ENCODE measurements at regions not wholly inside any gene's neighbourhood (a gene's known extent, or its start where the extent isn't known, plus 50 kb on each side); places are given as distances from the start of the nearest gene placed in this dataset.

GRCh38 chr2:240298803-240299709 lies 136.4 kb upstream of the GPC1 start:
- peaks cover 59% of the 10 kb centered on the region for H3K4me1 ChIP-seq (ENCODE audit: control insufficient read depth, insufficient read depth, low read length)
- no peak overlapping the region for H3K27ac ChIP-seq (ENCODE audit: low read length)
- H3K4me3 ChIP-seq (ENCODE audit: low read length): no peak overlapping the region
- WGBS (ENCODE audit: insufficient coverage): 80% methylated on average over 16 of the region's 18 CpGs
- peaks cover 2% of the 10 kb centered on the region for H3K27me3 ChIP-seq (ENCODE audit: control insufficient read depth, insufficient read depth, low read length)
- no peaks in the 10 kb centered on the region for H3K36me3 ChIP-seq (ENCODE audit: control insufficient read depth, insufficient read depth, low read length)
- no peaks in the 10 kb centered on the region for H3K9me3 ChIP-seq (replicated peaks; ENCODE audit: control insufficient read depth, low read depth, low read length)
- DNase-seq: no peak

- Histone ChIP-seq H3K36me3 (ENCODE audit: control insufficient read depth, insufficient read depth, low read length) (no peaks in the 10 kb centered on the region), H3K9me3 (replicated peaks; ENCODE audit: control insufficient read depth, low read depth, low read length) (no peaks in the 10 kb centered on the region), H3K27me3 (ENCODE audit: control insufficient read depth, insufficient read depth, low read length) (peaks cover 2% of the 10 kb centered on the region), H3K27ac (ENCODE audit: low read length) (no peak overlapping the region), H3K4me1 (ENCODE audit: control insufficient read depth, insufficient read depth, low read length) (peaks cover 54% of the 10 kb centered on the region), H3K4me3 (ENCODE audit: low read length) (no peak overlapping the region)
- WGBS (ENCODE audit: insufficient coverage): 90% methylated on average over 4 of the region's 7 CpGs
- no peak for DNase-seq
Measured at GRCh38 chr2:240299710-240300068, 135.8 kb upstream of the GPC1 start.

GRCh38 chr2:240300261-240300821 lies 135.1 kb upstream of the GPC1 start:
- Histone ChIP-seq H3K4me1 (ENCODE audit: control insufficient read depth, insufficient read depth, low read length) (peaks cover 49% of the 10 kb centered on the region), H3K9me3 (replicated peaks; ENCODE audit: control insufficient read depth, low read depth, low read length) (no peaks in the 10 kb centered on the region), H3K27me3 (ENCODE audit: control insufficient read depth, insufficient read depth, low read length) (peaks cover 5% of the 10 kb centered on the region), H3K4me3 (ENCODE audit: low read length) (no peak overlapping the region), H3K36me3 (ENCODE audit: control insufficient read depth, insufficient read depth, low read length) (no peaks in the 10 kb centered on the region), H3K27ac (ENCODE audit: low read length) (no peak overlapping the region)
- DNase-seq: no peak
- 25% methylated on average over 11 of the region's 11 CpGs for WGBS (ENCODE audit: insufficient coverage)

- H3K27me3 ChIP-seq (ENCODE audit: control insufficient read depth, insufficient read depth, low read length): peaks cover 5% of the 10 kb centered on the region
Measured at GRCh38 chr2:240300840-240301239, 134.6 kb upstream of the GPC1 start.

GRCh38 chr2:240301256-240301795 lies 134.1 kb upstream of the GPC1 start:
- no peaks in the 10 kb centered on the region for H3K9me3 ChIP-seq (replicated peaks; ENCODE audit: control insufficient read depth, low read depth, low read length)
- no peak overlapping the region for H3K4me3 ChIP-seq (ENCODE audit: low read length)
- H3K27ac ChIP-seq (ENCODE audit: low read length): no peak overlapping the region
- H3K4me1 ChIP-seq (ENCODE audit: control insufficient read depth, insufficient read depth, low read length): peaks cover 39% of the 10 kb centered on the region
- no peak for DNase-seq
- 87% methylated on average over 13 of the region's 13 CpGs for WGBS (ENCODE audit: insufficient coverage)
- H3K36me3 ChIP-seq (ENCODE audit: control insufficient read depth, insufficient read depth, low read length): no peaks in the 10 kb centered on the region
- peaks cover 5% of the 10 kb centered on the region for H3K27me3 ChIP-seq (ENCODE audit: control insufficient read depth, insufficient read depth, low read length)

More at GRCh38 chr2:240300840-240301239, 134.6 kb upstream of the GPC1 start:
- H3K4me1 ChIP-seq (ENCODE audit: control insufficient read depth, insufficient read depth, low read length): peaks cover 44% of the 10 kb centered on the region
- H3K4me3 ChIP-seq (ENCODE audit: low read length): no peak overlapping the region
- DNase-seq: no peak
- H3K27ac ChIP-seq (ENCODE audit: low read length): no peak overlapping the region
- H3K9me3 ChIP-seq (replicated peaks; ENCODE audit: control insufficient read depth, low read depth, low read length): no peaks in the 10 kb centered on the region
- 95% methylated on average over 6 of the region's 8 CpGs for WGBS (ENCODE audit: insufficient coverage)
- H3K36me3 ChIP-seq (ENCODE audit: control insufficient read depth, insufficient read depth, low read length): no peaks in the 10 kb centered on the region

GRCh38 chr2:240302041-240302440 lies 133.4 kb upstream of the GPC1 start:
- DNase-seq: no peak
- 88% methylated on average over 2 of the region's 5 CpGs for WGBS (ENCODE audit: insufficient coverage)
- H3K27me3 ChIP-seq (ENCODE audit: control insufficient read depth, insufficient read depth, low read length): peaks cover 5% of the 10 kb centered on the region

GRCh38 chr2:240302933-240303595 lies 132.4 kb upstream of the GPC1 start:
- WGBS (ENCODE audit: insufficient coverage): no CpG with 5 or more reads among the region's 2 CpGs
- no peaks in the 10 kb centered on the region for H3K36me3 ChIP-seq (ENCODE audit: control insufficient read depth, insufficient read depth, low read length)
- no peak for DNase-seq
- no peak overlapping the region for H3K4me3 ChIP-seq (ENCODE audit: low read length)
- H3K9me3 ChIP-seq (replicated peaks; ENCODE audit: control insufficient read depth, low read depth, low read length): no peaks in the 10 kb centered on the region
- H3K27ac ChIP-seq (ENCODE audit: low read length): no peak overlapping the region
- H3K27me3 ChIP-seq (ENCODE audit: control insufficient read depth, insufficient read depth, low read length): peaks cover 5% of the 10 kb centered on the region
- peaks cover 22% of the 10 kb centered on the region for H3K4me1 ChIP-seq (ENCODE audit: control insufficient read depth, insufficient read depth, low read length)

More at GRCh38 chr2:240302041-240302440, 133.4 kb upstream of the GPC1 start:
- no peak overlapping the region for H3K27ac ChIP-seq (ENCODE audit: low read length)
- H3K4me1 ChIP-seq (ENCODE audit: control insufficient read depth, insufficient read depth, low read length): peaks cover 32% of the 10 kb centered on the region
- no peaks in the 10 kb centered on the region for H3K9me3 ChIP-seq (replicated peaks; ENCODE audit: control insufficient read depth, low read depth, low read length)
- no peaks in the 10 kb centered on the region for H3K36me3 ChIP-seq (ENCODE audit: control insufficient read depth, insufficient read depth, low read length)
- no peak overlapping the region for H3K4me3 ChIP-seq (ENCODE audit: low read length)

- no peak for DNase-seq
- H3K27ac ChIP-seq (ENCODE audit: low read length): no peak overlapping the region
- no peaks in the 10 kb centered on the region for H3K9me3 ChIP-seq (replicated peaks; ENCODE audit: control insufficient read depth, low read depth, low read length)
- H3K4me1 ChIP-seq (ENCODE audit: control insufficient read depth, insufficient read depth, low read length): peaks cover 17% of the 10 kb centered on the region
- H3K27me3 ChIP-seq (ENCODE audit: control insufficient read depth, insufficient read depth, low read length): peaks cover 5% of the 10 kb centered on the region
- WGBS (ENCODE audit: insufficient coverage): 84% methylated on average over 25 of the region's 25 CpGs
- no peaks in the 10 kb centered on the region for H3K36me3 ChIP-seq (ENCODE audit: control insufficient read depth, insufficient read depth, low read length)
- no peak overlapping the region for H3K4me3 ChIP-seq (ENCODE audit: low read length)
Measured at GRCh38 chr2:240303896-240304745, 131.3 kb upstream of the GPC1 start.

- H3K27me3 ChIP-seq (ENCODE audit: control insufficient read depth, insufficient read depth, low read length): peaks cover 5% of the 10 kb centered on the region
- H3K4me1 ChIP-seq (ENCODE audit: control insufficient read depth, insufficient read depth, low read length): peaks cover 15% of the 10 kb centered on the region
- no peak for DNase-seq
- no peak overlapping the region for H3K4me3 ChIP-seq (ENCODE audit: low read length)
- 75% methylated on average over 5 of the region's 12 CpGs for WGBS (ENCODE audit: insufficient coverage)
- H3K9me3 ChIP-seq (replicated peaks; ENCODE audit: control insufficient read depth, low read depth, low read length): no peaks in the 10 kb centered on the region
- H3K36me3 ChIP-seq (ENCODE audit: control insufficient read depth, insufficient read depth, low read length): no peaks in the 10 kb centered on the region
- no peak overlapping the region for H3K27ac ChIP-seq (ENCODE audit: low read length)
Measured at GRCh38 chr2:240304746-240305161, 130.7 kb upstream of the GPC1 start.

All from muscle of leg (tissue), 3 donors.